K562 (cell line): ENCODE measurements at regions not wholly inside any gene's neighbourhood (a gene's known extent, or its start where the extent isn't known, plus 50 kb on each side); places are given as distances from the start of the nearest gene placed in this dataset.

ENCODE experiments used
- ATAC-seq: fragments of 200-7000 bp; cut with Tn5 transposase; 3 replicates; pipeline ENCODE4 v1.9.1; 2020; ENCODE audit warnings: moderate library complexity
- BruUV-seq: library from RNA; stranded (reverse); fragments of 400-500 nt; replicated peaks from 2 replicates; lab custom pipeline; 2021; lab: Mats Ljungman, UMichigan
- CTCF ChIA-PET: fragments of 300-600 bp; formaldehyde crosslinking; extraction: SDS; loops from one replicate; lab custom pipeline; 2021; ENCODE audit warnings: low intra/inter-chr PET ratio; lab: Yijun Ruan, JAX
- POLR2A ChIA-PET: fragments of 300-600, 350-650 bp; sonication (Branson Sonifier 250); formaldehyde crosslinking; extraction: SDS; loops from one replicate; lab custom pipeline; 2021; ENCODE audit warnings: antibody characterized with exemption, inconsistent platforms; lab: Yijun Ruan, JAX
- DNase-seq, 4 experiments: peaks; one replicate each; pipeline versions ENCODE4 v3.0.0 to v3.0.0-alpha.2; 2011 to 2018; ENCODE audit warnings: low spot score in 3 of 4, mixed read lengths in 3 of 4; ENCODE audit errors: extremely low read depth in 1 of 4
- FAIRE-seq: peaks from 2 replicates; lab custom pipeline; 2011; peaks lifted over from hg19 to GRCh38; lab: Jason Lieb, UNC
- H2AFZ ChIP-seq: 2 replicates; pipeline ENCODE4 v1.6.0; 2011; ENCODE audit warnings: low read depth, low read length, control low read depth, inconsistent platforms
- H3K27ac ChIP-seq: fragments of 200-600 bp; 3 replicates; pipeline ENCODE4 v1.8.0; 2011; ENCODE audit warnings: low read depth, mild to moderate bottlenecking, control low read depth, inconsistent platforms, low read length, moderate library complexity, mixed read lengths; ENCODE audit errors: extremely low read depth
- H3K27me3 ChIP-seq, 2 experiments: fragments of 300-600 bp in 1 of 2; 2 replicates in 1 of 2; 3 replicates in 1 of 2; pipeline versions ENCODE4 v1.6.0 to v1.8.0; 2011; ENCODE audit warnings: inconsistent platforms in 2 of 2, low read length in 2 of 2, mild to moderate bottlenecking in 1 of 2, mixed read lengths in 1 of 2, moderate library complexity in 1 of 2; ENCODE audit not compliant: control insufficient read depth in 2 of 2, insufficient read depth in 2 of 2
- H3K36me3 ChIP-seq: fragments of 300-600 bp; 3 replicates; pipeline ENCODE4 v1.8.0; 2011; ENCODE audit warnings: mild to moderate bottlenecking, low read length, inconsistent platforms; ENCODE audit not compliant: control insufficient read depth, insufficient read depth
- H3K4me1 ChIP-seq, 2 experiments: fragments of 200-600 bp in 1 of 2; replicated peaks in 1 of 2; 2 replicates in 1 of 2; 3 replicates in 1 of 2; pipeline versions ENCODE4 v1.5.1 to v1.8.0; 2011; ENCODE audit warnings: inconsistent platforms in 2 of 2, low read length in 2 of 2, mild to moderate bottlenecking in 1 of 2, mixed read lengths in 1 of 2, moderate library complexity in 1 of 2; ENCODE audit not compliant: control insufficient read depth in 2 of 2, insufficient read depth in 2 of 2
- H3K4me2 ChIP-seq: 2 replicates; pipeline ENCODE4 v1.6.1; 2011; ENCODE audit warnings: low read length, control low read depth, inconsistent platforms, mixed read lengths; ENCODE audit not compliant: insufficient read depth
- H3K4me3 ChIP-seq: fragments of 200-600 bp; sonication (generic), shearing (Covaris generic); 2 replicates; pipeline ENCODE4 v1.5.1; 2016; ENCODE audit warnings: control low read depth, inconsistent platforms
- H3K79me2 ChIP-seq: fragments of 200-600 bp; 3 replicates; pipeline ENCODE4 v1.8.0; 2011; ENCODE audit warnings: low read length, inconsistent platforms; ENCODE audit not compliant: control insufficient read depth, insufficient read depth
- H3K9ac ChIP-seq, 2 experiments: 2 replicates each; pipeline versions ENCODE4 v1.6.0 to v1.6.1; 2011; ENCODE audit warnings: low read depth in 2 of 2, low read length in 2 of 2, control low read depth in 1 of 2, inconsistent platforms in 1 of 2, mild to moderate bottlenecking in 1 of 2, mixed read lengths in 1 of 2; ENCODE audit not compliant: insufficient read depth in 1 of 2
- H3K9me1 ChIP-seq: one replicate; pipeline ENCODE4 v1.6.0; 2011; ENCODE audit warnings: inconsistent platforms, mild to moderate bottlenecking, low read length, moderate library complexity; ENCODE audit not compliant: control insufficient read depth, insufficient read depth
- H3K9me3 ChIP-seq: replicated peaks from 2 replicates; pipeline ENCODE4 v1.5.1; 2011; ENCODE audit warnings: low read depth, low read length, inconsistent platforms; ENCODE audit not compliant: control insufficient read depth, insufficient read depth
- H4K20me1 ChIP-seq: replicated peaks from 2 replicates; pipeline ENCODE4 v1.6.1; 2011; ENCODE audit warnings: low read length, inconsistent platforms, mixed read lengths; ENCODE audit not compliant: control insufficient read depth, insufficient read depth
- ILK ChIP-seq: fragments of 450-650 bp; IDR thresholded peaks from 2 replicates; pipeline ENCODE4 v1.6.1; 2016; ENCODE audit warnings: missing genetic modification characterization, low read depth, mild to moderate bottlenecking, missing compliant biosample characterization, moderate library complexity, borderline replicate concordance
- KLF16 ChIP-seq: IDR thresholded peaks from 2 replicates; pipeline ENCODE4 v1.6.1; 2016; ENCODE audit warnings: antibody characterized with exemption
- NCOR1 ChIP-seq: fragments of 450-650 bp; IDR thresholded peaks from 2 replicates; pipeline ENCODE4 v1.6.1; 2016; ENCODE audit warnings: mild to moderate bottlenecking, moderate library complexity
- SETDB1 ChIP-seq: IDR thresholded peaks from one replicate; pipeline ENCODE4 v1.6.1; 2012; ENCODE audit warnings: low read length, control low read depth, inconsistent platforms
- SPI1 ChIP-seq: IDR thresholded peaks from 2 replicates; pipeline ENCODE4 v1.6.1; 2011; ENCODE audit warnings: low read depth, low read length, control low read depth, borderline replicate concordance
- TAF15 ChIP-seq: fragments of 200-400 bp; formaldehyde crosslinking; IDR thresholded peaks from 2 replicates; pipeline ENCODE4 v1.6.1; 2017; ENCODE audit warnings: mild to moderate bottlenecking, low read depth, low read length, moderate library complexity
- XRCC3 ChIP-seq: fragments of 450-650 bp; IDR thresholded peaks from 2 replicates; pipeline ENCODE4 v1.6.1; 2017; ENCODE audit warnings: mild to moderate bottlenecking, moderate library complexity
- ZBTB34 ChIP-seq: fragments of 250-450 bp; sonication (Bioruptor Pico); IDR thresholded peaks from 2 replicates; pipeline ENCODE4 v1.8.0; 2021; ENCODE audit warnings: mild to moderate bottlenecking, moderate library complexity
- ZNF318 ChIP-seq, 2 experiments: fragments of 450-650 bp; IDR thresholded peaks; 2 replicates each; pipeline ENCODE4 v1.6.1; 2016; ENCODE audit warnings: mild to moderate bottlenecking in 2 of 2, borderline replicate concordance in 1 of 2, low read depth in 1 of 2, moderate library complexity in 1 of 2
- WGBS: fragments of 100-300 bp; shearing (Covaris generic); methylation state at CpG from one replicate; pipeline ENCODE4 v1.1.6; 2016; ENCODE audit warnings: low coverage, mixed read lengths; ENCODE audit not compliant: insufficient coverage; ENCODE audit errors: missing lambda C conversion rate; 5-methylcytosine and 5-hydroxymethylcytosine counted together
- in situ Hi-C: fragments of 300-500 bp; cut with MboI; formaldehyde crosslinking; loops from 4 replicates; pipeline ENCODE4 v1.15.0; 2018; ENCODE audit warnings: inconsistent platforms, mixed read lengths
- intact Hi-C: fragments of 100-400 bp; cut with micrococcal nuclease; formaldehyde crosslinking; loops from 2 replicates; pipeline ENCODE4 v1.14.2; 2022

GRCh38 chr3:104951426-104951825, 415.3 kb upstream of the ALCAM start:
- Histone ChIP-seq H3K4me3 (no peak overlapping the region), H3K9me3 (no peaks in the 10 kb centered on the region), H2AFZ (no peak overlapping the region), H3K9ac (no peak overlapping the region), H3K79me2 (no peaks in the 10 kb centered on the region), H4K20me1 (no peaks in the 10 kb centered on the region), H3K27me3 (no peaks in the 10 kb centered on the region), H3K9me1 (no peaks in the 10 kb centered on the region), H3K36me3 (no peaks in the 10 kb centered on the region), H3K27ac (no peak overlapping the region), H3K4me2 (no peak overlapping the region), H3K4me1 (no peaks in the 10 kb centered on the region)
- ATAC-seq (no peak), DNase-seq (no peak), FAIRE-seq (no peak)
- CTCF ChIA-PET = no interaction called here
- in situ Hi-C loops = no loop called here
- no TSS peak for BruUV-seq
- intact Hi-C loops = no loop called here
- WGBS = 3% methylated on average over 2 of the region's 2 CpGs
- no peak for TF ChIP-seq ZNF318 (IDR thresholded peaks at IDR 0.05; ENCODE audit: borderline replicate concordance in 1 of 2, low read depth in 1 of 2)
- no peak for TF ChIP-seq NCOR1
- TF ChIP-seq ILK (tag) = no peak
- no peak for TF ChIP-seq SPI1
- no peak for TF ChIP-seq XRCC3
- TF ChIP-seq TAF15 = no peak
- no peak for TF ChIP-seq SETDB1
- TF ChIP-seq ZBTB34 (CRISPR knock-in tag) = no peak
- no peak for TF ChIP-seq KLF16
- POLR2A ChIA-PET = no interaction called here
